Subcutaneous abdominal adipose tissue (tissue), 5 donors: ENCODE measurements at regions not wholly inside any gene's neighbourhood (a gene's known extent, or its start where the extent isn't known, plus 50 kb on each side); places are given as distances from the start of the nearest gene placed in this dataset.

ENCODE experiments used
- H3K27ac ChIP-seq: one replicate; pipeline ENCODE4 v1.7.0; 2013; ENCODE audit warnings: low read depth, mild to moderate bottlenecking, inconsistent platforms, low read length, moderate library complexity
- H3K27me3 ChIP-seq, 5 donors: one replicate each; pipeline ENCODE4 v1.7.0; 2013; ENCODE audit warnings: low read length in 5 of 5, inconsistent platforms in 1 of 5; ENCODE audit not compliant: control insufficient read depth in 5 of 5, insufficient read depth in 4 of 5
- H3K36me3 ChIP-seq, 5 donors: one replicate each; pipeline ENCODE4 v1.7.0; 2013; ENCODE audit warnings: low read length in 5 of 5; ENCODE audit not compliant: control insufficient read depth in 5 of 5, insufficient read depth in 5 of 5
- H3K4me1 ChIP-seq, 5 donors: one replicate each; pipeline ENCODE4 v1.7.0; 2013; ENCODE audit warnings: low read length in 5 of 5, mild to moderate bottlenecking in 3 of 5, moderate library complexity in 1 of 5; ENCODE audit not compliant: control insufficient read depth in 5 of 5, insufficient read depth in 5 of 5
- H3K4me3 ChIP-seq, 5 donors: one replicate each; pipeline ENCODE4 v1.7.0; 2013; ENCODE audit warnings: low read length in 5 of 5, low read depth in 1 of 5
- H3K9ac ChIP-seq, 5 donors: one replicate each; pipeline ENCODE4 v1.7.0; 2013; ENCODE audit warnings: low read length in 5 of 5, mild to moderate bottlenecking in 4 of 5, moderate library complexity in 3 of 5
- H3K9me3 ChIP-seq, 5 donors: one replicate each; pipeline ENCODE4 v1.7.0; 2013; ENCODE audit warnings: low read length in 5 of 5; ENCODE audit not compliant: control insufficient read depth in 5 of 5
- donor health status: healthy.
- donor health status: healthy.
- donor health status: healthy.
- donor health status: healthy.
- donor health status: healthy.

GRCh38 chr2:43100883-43101662, 125.3 kb downstream of the ZFP36L2 start:
- peak overlapping the region in 4 of 5 donors; percentile 29 to 58 (median 42) for H3K9ac ChIP-seq
- peak overlapping the region; percentile 76 for H3K27ac ChIP-seq
- H3K4me3 ChIP-seq, result peak overlapping the region; percentile 29 to 58 (median 48)
- no peaks in the 10 kb centered on the region for H3K36me3 ChIP-seq
- no peaks in the 10 kb centered on the region for H3K9me3 ChIP-seq
- peaks cover 11 to 60% (median 49%) of the 10 kb centered on the region in 5 donors for H3K4me1 ChIP-seq
- H3K27me3 ChIP-seq, result no peaks in the 10 kb centered on the region

- H3K9ac ChIP-seq, result peak overlapping the region in 2 of 5 donors; percentile 29 to 48
- H3K27me3 ChIP-seq, result no peaks in the 10 kb centered on the region
- no peaks in the 10 kb centered on the region for H3K9me3 ChIP-seq
- peak overlapping the region in 4 of 5 donors; percentile 29 to 58 (median 52) for H3K4me3 ChIP-seq
- H3K27ac ChIP-seq, result peak overlapping the region; percentile 76
- peaks cover 11 to 53% (median 42%) of the 10 kb centered on the region in 5 donors for H3K4me1 ChIP-seq
- H3K36me3 ChIP-seq, result no peaks in the 10 kb centered on the region
Observed at GRCh38 chr2:43100362-43100882, 126.0 kb downstream of the ZFP36L2 start.

GRCh38 chr2:43099797-43100196, 126.6 kb downstream of the ZFP36L2 start:
- H3K4me1 ChIP-seq, result peaks cover 11 to 47% (median 36%) of the 10 kb centered on the region in 5 donors
- H3K9me3 ChIP-seq, result no peaks in the 10 kb centered on the region
- no peak overlapping the region for H3K27ac ChIP-seq
- no peak overlapping the region for H3K4me3 ChIP-seq
- H3K9ac ChIP-seq, result no peak overlapping the region
- H3K36me3 ChIP-seq, result no peaks in the 10 kb centered on the region
- no peaks in the 10 kb centered on the region for H3K27me3 ChIP-seq

GRCh38 chr2:43098539-43098938, 127.9 kb downstream of the ZFP36L2 start:
- Histone ChIP-seq H3K9ac (no peak overlapping the region), H3K36me3 (no peaks in the 10 kb centered on the region), H3K27me3 (no peaks in the 10 kb centered on the region), H3K4me3 (no peak overlapping the region), H3K9me3 (no peaks in the 10 kb centered on the region), H3K27ac (no peak overlapping the region), H3K4me1 (peaks cover 9 to 45% (median 35%) of the 10 kb centered on the region in 5 donors)

GRCh38 chr2:43097644-43098408, 128.6 kb downstream of the ZFP36L2 start:
- peak overlapping the region in 1 of 5 donors; percentile 31 for H3K9ac ChIP-seq
- no peaks in the 10 kb centered on the region for H3K36me3 ChIP-seq
- H3K9me3 ChIP-seq, result no peaks in the 10 kb centered on the region
- H3K27me3 ChIP-seq, result no peaks in the 10 kb centered on the region
- H3K4me1 ChIP-seq, result peaks cover 9 to 45% (median 35%) of the 10 kb centered on the region in 5 donors
- H3K27ac ChIP-seq, result no peak overlapping the region
- no peak overlapping the region for H3K4me3 ChIP-seq

GRCh38 chr2:43095533-43096295, 130.7 kb downstream of the ZFP36L2 start:
- Histone ChIP-seq H3K4me1 (peaks cover 3 to 25% (median 17%) of the 10 kb centered on the region in 5 donors), H3K27ac (no peak overlapping the region), H3K4me3 (no peak overlapping the region), H3K9ac (no peak overlapping the region), H3K9me3 (peaks cover 0 to 4% (median 0%) of the 10 kb centered on the region in 5 donors), H3K27me3 (no peaks in the 10 kb centered on the region), H3K36me3 (no peaks in the 10 kb centered on the region)

GRCh38 chr2:43092520-43093179, 133.8 kb downstream of the ZFP36L2 start:
- Histone ChIP-seq H3K36me3 (no peaks in the 10 kb centered on the region), H3K9me3 (peaks cover 0 to 9% (median 0%) of the 10 kb centered on the region in 5 donors), H3K27me3 (no peaks in the 10 kb centered on the region), H3K4me3 (no peak overlapping the region), H3K27ac (no peak overlapping the region), H3K9ac (no peak overlapping the region), H3K4me1 (peaks cover 3 to 15% (median 8%) of the 10 kb centered on the region in 5 donors)

- H3K4me3 ChIP-seq, result no peak overlapping the region
- no peak overlapping the region for H3K9ac ChIP-seq
- peaks cover 0 to 9% (median 0%) of the 10 kb centered on the region in 5 donors for H3K9me3 ChIP-seq
- H3K27ac ChIP-seq, result no peak overlapping the region
- H3K36me3 ChIP-seq, result no peaks in the 10 kb centered on the region
- peaks cover 8 to 30% (median 25%) of the 10 kb centered on the region in 5 donors for H3K4me1 ChIP-seq
- no peaks in the 10 kb centered on the region for H3K27me3 ChIP-seq
Observed at GRCh38 chr2:43090317-43090716, 136.1 kb downstream of the ZFP36L2 start.
